IMR-90 (cell line): ENCODE measurements at regions not wholly inside any gene's neighbourhood (a gene's known extent, or its start where the extent isn't known, plus 50 kb on each side); places are given as distances from the start of the nearest gene placed in this dataset.

Experiments
- ATAC-seq: fragments of 200-7000 bp; cut with Tn5 transposase; 2 replicates; pipeline ENCODE4 v1.9.1; 2020; ENCODE audit warnings: low read depth, mild to moderate bottlenecking, moderate library complexity
- BruUV-seq: library from RNA; stranded (reverse); fragments of 400-500 nt; replicated peaks from 2 replicates; lab custom pipeline; 2021; lab: Mats Ljungman, UMichigan
- CTCF ChIA-PET: fragments of 300-600 bp; formaldehyde crosslinking; extraction: SDS; loops from one replicate; lab custom pipeline; 2021; ENCODE audit warnings: antibody characterized with exemption; lab: Yijun Ruan, JAX
- POLR2A ChIA-PET: fragments of 300-600 bp; sonication (Branson Sonifier 250); formaldehyde crosslinking; loops from one replicate; lab custom pipeline; 2022; ENCODE audit warnings: antibody characterized with exemption; ENCODE audit not compliant: unreplicated experiment; lab: Charles Lee
- DNase-seq: peaks from one replicate; pipeline ENCODE4 v3.0.0; 2013
- H2AFZ ChIP-seq: replicated peaks from 2 replicates; pipeline ENCODE3; 2013; ENCODE audit warnings: low read length, mild to moderate bottlenecking; ENCODE audit not compliant: poor library complexity
- H2AK5ac ChIP-seq: 2 replicates; pipeline ENCODE4 v1.6.1; 2013; ENCODE audit warnings: low read depth, low read length, inconsistent platforms
- H2AK9ac ChIP-seq: replicated peaks from 2 replicates; pipeline ENCODE3; 2013; ENCODE audit warnings: mild to moderate bottlenecking, low read depth, low read length, moderate library complexity; ENCODE audit not compliant: poor library complexity
- H2BK120ac ChIP-seq: 2 replicates; pipeline ENCODE4 v1.6.1; 2013; ENCODE audit warnings: low read depth, low read length, inconsistent platforms
- H2BK15ac ChIP-seq: 3 replicates; pipeline ENCODE4 v1.6.1; 2013; ENCODE audit warnings: low read depth, low read length, inconsistent platforms
- H2BK20ac ChIP-seq: 2 replicates; pipeline ENCODE4 v1.6.1; 2013; ENCODE audit warnings: low read depth, mild to moderate bottlenecking, inconsistent platforms, low read length, moderate library complexity
- H2BK5ac ChIP-seq: 2 replicates; pipeline ENCODE4 v1.6.1; 2013; ENCODE audit warnings: mild to moderate bottlenecking, low read depth, low read length, inconsistent platforms; ENCODE audit not compliant: poor library complexity, severe bottlenecking
- H3K14ac ChIP-seq: replicated peaks from 2 replicates; pipeline ENCODE4 v1.6.1; 2013; ENCODE audit warnings: low read depth, low read length, inconsistent platforms
- H3K18ac ChIP-seq: 2 replicates; pipeline ENCODE4 v1.6.1; 2013; ENCODE audit warnings: low read depth, low read length, control low read depth
- H3K23ac ChIP-seq: 2 replicates; pipeline ENCODE4 v1.6.1; 2013; ENCODE audit warnings: low read depth, low read length, inconsistent platforms
- H3K27ac ChIP-seq: 2 replicates; pipeline ENCODE4 v1.5.1; 2013; ENCODE audit warnings: mild to moderate bottlenecking, control low read depth, low read length; ENCODE audit not compliant: insufficient read depth
- H3K27me3 ChIP-seq: 2 replicates; pipeline ENCODE4 v1.6.1; 2013; ENCODE audit warnings: low read length; ENCODE audit not compliant: control insufficient read depth, insufficient read depth
- H3K36me3 ChIP-seq: 2 replicates; pipeline ENCODE4 v1.6.1; 2013; ENCODE audit warnings: low read length, mixed read lengths; ENCODE audit not compliant: control insufficient read depth, insufficient read depth
- H3K4ac ChIP-seq: 2 replicates; pipeline ENCODE4 v1.6.1; 2013; ENCODE audit warnings: low read depth, low read length, inconsistent platforms
- H3K4me1 ChIP-seq: 2 replicates; pipeline ENCODE4 v1.6.1; 2013; ENCODE audit warnings: low read length, mixed read lengths; ENCODE audit not compliant: control insufficient read depth, insufficient read depth
- H3K4me2 ChIP-seq: 2 replicates; pipeline ENCODE4 v1.6.1; 2013; ENCODE audit warnings: low read depth, mild to moderate bottlenecking, control low read depth, low read length, moderate library complexity
- H3K4me3 ChIP-seq: 2 replicates; pipeline ENCODE4 v1.5.1; 2013; ENCODE audit warnings: low read depth, mild to moderate bottlenecking, control low read depth, low read length, moderate library complexity; ENCODE audit not compliant: insufficient read depth
- H3K56ac ChIP-seq: 2 replicates; pipeline ENCODE4 v1.6.1; 2013; ENCODE audit warnings: low read length, inconsistent platforms; ENCODE audit not compliant: insufficient read depth; ENCODE audit errors: extremely low read depth
- H3K79me1 ChIP-seq, 2 experiments: 2 replicates each; pipeline ENCODE4 v1.6.1; 2013; ENCODE audit warnings: low read length in 2 of 2, inconsistent platforms in 1 of 2, low read depth in 1 of 2
- H3K9ac ChIP-seq: 2 replicates; pipeline ENCODE4 v1.6.1; 2013; ENCODE audit warnings: low read depth, low read length, control low read depth
- H3K9me1 ChIP-seq: 2 replicates; pipeline ENCODE4 v1.6.1; 2013; ENCODE audit warnings: low read length, inconsistent platforms; ENCODE audit not compliant: insufficient read depth
- H3K9me3 ChIP-seq: 2 replicates; pipeline ENCODE4 v1.6.1; 2013; ENCODE audit warnings: low read length; ENCODE audit not compliant: control insufficient read depth, insufficient read depth
- H4K20me1 ChIP-seq: 2 replicates; pipeline ENCODE4 v1.6.1; 2013; ENCODE audit warnings: low read length, inconsistent platforms; ENCODE audit not compliant: insufficient read depth
- H4K5ac ChIP-seq: 2 replicates; pipeline ENCODE4 v1.6.1; 2013; ENCODE audit warnings: mild to moderate bottlenecking, low read depth, low read length, control low read depth
- H4K8ac ChIP-seq, 2 experiments: 2 replicates each; pipeline ENCODE4 v1.6.1; 2013; ENCODE audit warnings: low read depth in 2 of 2, low read length in 2 of 2, control low read depth in 1 of 2, inconsistent platforms in 1 of 2
- H4K91ac ChIP-seq: 2 replicates; pipeline ENCODE4 v1.6.1; 2013; ENCODE audit warnings: low read depth, low read length, inconsistent platforms; ENCODE audit not compliant: insufficient read depth
- BHLHE40 ChIP-seq: fragments of 150-350 bp; IDR thresholded peaks from 2 replicates; pipeline ENCODE4 v1.6.1; 2016; ENCODE audit warnings: mild to moderate bottlenecking, low read depth, low read length
- CEBPB ChIP-seq: IDR thresholded peaks from 2 replicates; pipeline ENCODE4 v1.6.1; 2012; ENCODE audit warnings: low read depth, low read length, improper control_type of control experiment
- CHD1 ChIP-seq: IDR thresholded peaks from 2 replicates; pipeline ENCODE4 v1.6.1; 2012; ENCODE audit warnings: low read depth, low read length, improper control_type of control experiment
- CTCF ChIP-seq: conservative IDR thresholded peaks from 2 replicates; pipeline ENCODE4 v1.5.1; 2012; ENCODE audit warnings: mild to moderate bottlenecking, low read depth, low read length, improper control_type of control experiment
- ELK1 ChIP-seq: fragments of 150-350 bp; IDR thresholded peaks from 2 replicates; pipeline ENCODE4 v1.6.1; 2016; ENCODE audit warnings: low read depth, mild to moderate bottlenecking, low read length, moderate library complexity, borderline replicate concordance
- MAFK ChIP-seq: IDR thresholded peaks from 2 replicates; pipeline ENCODE4 v1.6.1; 2012; ENCODE audit warnings: low read depth, low read length, improper control_type of control experiment
- MAZ ChIP-seq: IDR thresholded peaks from 2 replicates; pipeline ENCODE4 v1.6.1; 2012; ENCODE audit warnings: low read depth, mild to moderate bottlenecking, low read length, improper control_type of control experiment, moderate library complexity, borderline replicate concordance
- MXI1 ChIP-seq: IDR thresholded peaks from 2 replicates; pipeline ENCODE4 v1.6.1; 2012; ENCODE audit warnings: low read depth, mild to moderate bottlenecking, low read length, moderate library complexity, borderline replicate concordance
- POLR2A ChIP-seq: IDR thresholded peaks from 2 replicates; pipeline ENCODE4 v1.6.1; 2012; ENCODE audit warnings: mild to moderate bottlenecking, low read depth, low read length
- RAD21 ChIP-seq: IDR thresholded peaks from 2 replicates; pipeline ENCODE4 v1.6.1; 2012; ENCODE audit warnings: low read length, improper control_type of control experiment
- RFX5 ChIP-seq: IDR thresholded peaks from 2 replicates; pipeline ENCODE4 v1.8.0; 2012; ENCODE audit warnings: low read depth, mild to moderate bottlenecking, low read length, moderate library complexity
- SMC3 ChIP-seq: fragments of 150-350 bp; IDR thresholded peaks from 2 replicates; pipeline ENCODE4 v1.6.1; 2016; ENCODE audit warnings: low read depth, mild to moderate bottlenecking, antibody characterized with exemption, low read length, moderate library complexity
- WGBS, 2 experiments: methylation state at CpG; one replicate each; pipeline versions ENCODE4 v1.1.5 to v1.1.7; 2013; ENCODE audit warnings: missing lambda C conversion rate in 2 of 2; ENCODE audit not compliant: insufficient read length in 1 of 2; ENCODE audit errors: extremely low coverage in 2 of 2; 5-methylcytosine and 5-hydroxymethylcytosine counted together
- dilution Hi-C: fragments of 300-500 bp; cut with HindIII; formaldehyde crosslinking; loops from one replicate; pipeline ENCODE4 v1.14.3; 2018; ENCODE audit warnings: low sequenced_read_pairs; ENCODE audit not compliant: unreplicated experiment
- in situ Hi-C: fragments of 300-500 bp; cut with MboI; formaldehyde crosslinking; loops from 3 replicates; pipeline ENCODE4 v1.14.3; 2019; ENCODE audit warnings: low sequenced_read_pairs, inconsistent platforms, mixed read lengths
- intact Hi-C: fragments of 100-400 bp; cut with micrococcal nuclease; formaldehyde crosslinking; loops from 2 replicates; pipeline ENCODE4 v1.10.0; 2022
- TF ChIP-seq, protein P1 (sequence below): fragments of 150-350 bp; IDR thresholded peaks from 2 replicates; pipeline ENCODE4 v1.6.1; 2017; ENCODE audit warnings: mild to moderate bottlenecking, antibody characterized with exemption, low read length, low read depth

- ATAC-seq, result no peak
- Histone ChIP-seq H2AK5ac (no peak overlapping the region), H3K27ac (no peak overlapping the region), H3K27me3 (no peaks in the 10 kb centered on the region), H3K14ac (no peak overlapping the region), H2AK9ac (no peak overlapping the region), H2BK20ac (no peak overlapping the region), H3K36me3 (no peaks in the 10 kb centered on the region), H3K9me3 (peaks cover 27% of the 10 kb centered on the region), H3K79me1 (no peaks in the 10 kb centered on the region), H4K5ac (no peak overlapping the region), H4K20me1 (no peaks in the 10 kb centered on the region), H2BK15ac (no peak overlapping the region), H3K4me3 (no peak overlapping the region), H3K4ac (no peak overlapping the region), H2BK5ac (no peak overlapping the region), H2AFZ (no peak overlapping the region), H4K8ac (no peak overlapping the region), H3K9ac (no peak overlapping the region), H3K18ac (no peak overlapping the region), H3K9me1 (no peaks in the 10 kb centered on the region), H3K4me2 (no peak overlapping the region), H2BK120ac (no peak overlapping the region), H4K91ac (no peak overlapping the region), H3K56ac (no peak overlapping the region), H3K23ac (no peak overlapping the region), H3K4me1 (no peaks in the 10 kb centered on the region)
- BruUV-seq, result no TSS peak
- dilution Hi-C loops, result no loop called here
- DNase-seq, result no peak
- ChIA-PET CTCF (no interaction called here), POLR2A (no interaction called here)
- WGBS, 2 experiments, result 29% methylated on average over 1 of the region's 5 CpGs; no CpG with 5 or more reads in 1 of the 2 experiments
- TF ChIP-seq CEBPB, result no peak
- TF ChIP-seq RFX5, result no peak
- no peak for TF ChIP-seq ELK1
- TF ChIP-seq CHD1, result no peak
- no peak for TF ChIP-seq MAFK
- TF ChIP-seq MXI1, result no peak
- no peak for TF ChIP-seq RAD21
- TF ChIP-seq POLR2A, result no peak
- TF ChIP-seq, protein P1, sequence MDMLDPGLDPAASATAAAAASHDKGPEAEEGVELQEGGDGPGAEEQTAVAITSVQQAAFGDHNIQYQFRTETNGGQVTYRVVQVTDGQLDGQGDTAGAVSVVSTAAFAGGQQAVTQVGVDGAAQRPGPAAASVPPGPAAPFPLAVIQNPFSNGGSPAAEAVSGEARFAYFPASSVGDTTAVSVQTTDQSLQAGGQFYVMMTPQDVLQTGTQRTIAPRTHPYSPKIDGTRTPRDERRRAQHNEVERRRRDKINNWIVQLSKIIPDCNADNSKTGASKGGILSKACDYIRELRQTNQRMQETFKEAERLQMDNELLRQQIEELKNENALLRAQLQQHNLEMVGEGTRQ, result no peak
- no peak for TF ChIP-seq SMC3
- TF ChIP-seq MAZ, result no peak
- TF ChIP-seq CTCF, result no peak
- TF ChIP-seq BHLHE40, result no peak
- in situ Hi-C loops, result no loop called here
- intact Hi-C loops, result no loop called here
Observed at GRCh38 chr10:121405953-121406352, 192.3 kb downstream of the FGFR2 start.
